Breast epithelium (tissue), 4 donors: ENCODE measurements at regions not wholly inside any gene's neighbourhood (a gene's known extent, or its start where the extent isn't known, plus 50 kb on each side); places are given as distances from the start of the nearest gene placed in this dataset.

Source experiments
- DNase-seq, 2 donors: peaks; one replicate each; pipeline ENCODE4 v3.0.0-alpha.2; 2019; ENCODE audit warnings: low spot score in 2 of 2
- H3K27ac ChIP-seq, 2 donors: fragments of 200-600 bp; sonication (generic) in 1 of 2; one replicate each; pipeline ENCODE4 v1.5.1; 2016 to 2019; ENCODE audit warnings: mild to moderate bottlenecking in 1 of 2
- H3K27me3 ChIP-seq, 2 donors: fragments of 200-600 bp; sonication (generic) in 1 of 2; one replicate each; pipeline versions ENCODE4 v1.5.1 to v1.6.0; 2017 to 2019; ENCODE audit warnings: control low read depth in 1 of 2, mild to moderate bottlenecking in 1 of 2
- H3K36me3 ChIP-seq: fragments of 200-600 bp; one replicate; pipeline ENCODE4 v1.5.1; 2019
- H3K4me1 ChIP-seq, 2 donors: fragments of 200-600 bp; sonication (generic); one replicate each; pipeline ENCODE4 v1.5.1; 2016 to 2019; ENCODE audit warnings: control low read depth in 1 of 2
- H3K4me3 ChIP-seq, 3 donors: fragments of 200-600 bp; sonication (generic); 1 replicate in 2 of 3; 2 replicates in 1 of 3; pipeline ENCODE4 v1.5.1; 2016 to 2019; ENCODE audit warnings: mild to moderate bottlenecking in 3 of 3, moderate library complexity in 2 of 3
- H3K9me3 ChIP-seq, 2 donors: fragments of 200-600 bp; sonication (generic) in 1 of 2; one replicate each; pipeline ENCODE4 v1.5.1; 2016 to 2019; ENCODE audit warnings: control low read depth in 1 of 2
- CTCF ChIP-seq, 3 donors: fragments of 450-650 bp; IDR thresholded peaks; one replicate each; pipeline ENCODE4 v1.5.1; 2016 to 2017; ENCODE audit warnings: antibody characterized with exemption in 3 of 3, mild to moderate bottlenecking in 3 of 3, moderate library complexity in 3 of 3
- POLR2A ChIP-seq: fragments of 450-650 bp; IDR thresholded peaks from one replicate; pipeline ENCODE4 v1.6.1; 2016; ENCODE audit warnings: antibody characterized with exemption, mild to moderate bottlenecking, moderate library complexity
- POLR2AphosphoS5 ChIP-seq, 3 donors: sonication (generic); formaldehyde crosslinking; IDR thresholded peaks; one replicate each; pipeline ENCODE4 v1.6.1; 2017; ENCODE audit warnings: antibody characterized with exemption in 3 of 3
- intact Hi-C: fragments of 100-400 bp; cut with DNase I; formaldehyde crosslinking; loops from one replicate; pipeline ENCODE4 v1.15.1; 2023; ENCODE audit warnings: low total_unique reads

DNA sequence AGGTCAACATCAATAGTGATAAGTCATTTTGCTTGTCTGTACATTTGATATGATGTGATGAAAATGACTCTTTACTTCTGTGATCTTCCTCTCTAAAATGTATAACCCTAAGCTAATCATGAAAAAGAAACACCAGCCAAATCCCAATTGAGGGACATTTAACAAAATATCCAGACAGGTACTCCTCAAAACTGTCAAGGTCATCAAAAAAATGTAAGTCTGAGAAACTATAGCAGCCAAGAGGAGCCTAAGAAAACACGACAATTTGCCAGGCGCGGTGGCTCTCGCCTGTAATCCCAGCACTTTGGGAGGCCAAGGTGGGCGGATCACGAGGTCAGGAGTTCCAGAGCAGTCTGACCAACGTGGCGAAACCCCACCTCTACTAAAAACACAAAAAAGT lies 708.5 kb upstream of the ID4 start:
- H3K4me1 ChIP-seq = no peaks in the 10 kb centered on the region
- H3K9me3 ChIP-seq = no peaks in the 10 kb centered on the region
- no peaks in the 10 kb centered on the region for H3K36me3 ChIP-seq
- no peak for TF ChIP-seq POLR2A
- no peak for TF ChIP-seq POLR2AphosphoS5 (IDR thresholded peaks at IDR 0.05)
- no peak for TF ChIP-seq CTCF (IDR thresholded peaks at IDR 0.05)
- DNase-seq = no peak
- no peak overlapping the region for H3K4me3 ChIP-seq
- intact Hi-C loops = no loop called here
- no peaks in the 10 kb centered on the region for H3K27me3 ChIP-seq
- H3K27ac ChIP-seq = no peak overlapping the region

DNA sequence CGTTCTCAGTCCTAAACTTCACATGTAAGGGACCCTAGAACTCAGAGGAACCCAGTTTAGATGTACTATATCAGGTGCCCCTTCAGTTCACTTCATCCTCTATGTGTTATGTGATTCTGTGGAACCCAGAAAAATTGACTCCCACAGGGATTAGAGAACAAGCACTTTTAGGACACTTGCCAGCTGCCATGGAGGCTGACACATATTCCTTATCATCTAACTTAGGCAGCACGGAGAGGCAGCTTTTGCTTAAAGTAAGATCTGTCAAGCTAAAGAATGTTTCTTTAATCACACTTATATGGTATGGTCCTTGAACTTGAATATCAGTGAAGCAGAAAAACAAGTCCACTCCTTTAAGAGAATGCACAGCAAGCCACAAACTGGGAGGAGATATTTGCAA lies 701.5 kb upstream of the ID4 start:
- H3K4me1 ChIP-seq = no peaks in the 10 kb centered on the region
- H3K36me3 ChIP-seq = no peaks in the 10 kb centered on the region
- DNase-seq = no peak
- no peaks in the 10 kb centered on the region for H3K27me3 ChIP-seq
- TF ChIP-seq POLR2AphosphoS5 (IDR thresholded peaks at IDR 0.05) = no peak
- no peak for TF ChIP-seq POLR2A
- no peak for TF ChIP-seq CTCF (IDR thresholded peaks at IDR 0.05)
- H3K27ac ChIP-seq = no peak overlapping the region
- H3K9me3 ChIP-seq = no peaks in the 10 kb centered on the region
- no peak overlapping the region for H3K4me3 ChIP-seq
- intact Hi-C loops = no loop called here

DNA sequence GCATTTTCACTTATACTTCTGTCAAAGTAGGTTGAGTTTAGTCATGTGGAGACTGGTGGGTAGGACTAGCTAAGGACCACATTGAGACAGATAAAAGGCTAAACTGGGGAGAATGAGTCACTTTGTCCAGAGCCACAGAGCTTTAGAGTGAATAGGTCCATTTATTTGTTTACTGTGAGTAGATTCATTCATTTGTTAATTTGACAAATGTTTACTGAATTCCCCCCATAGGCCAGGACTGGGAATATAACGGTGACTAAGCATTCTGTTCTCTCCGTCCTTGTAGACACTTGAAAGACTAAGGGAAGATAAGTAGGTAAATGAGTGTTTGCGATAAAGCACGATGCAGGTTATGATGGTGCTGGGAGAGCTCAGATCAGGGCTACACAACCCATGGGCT lies 699.7 kb upstream of the ID4 start:
- no peak for DNase-seq
- Histone ChIP-seq H3K27ac (no peak overlapping the region), H3K4me1 (no peaks in the 10 kb centered on the region), H3K27me3 (no peaks in the 10 kb centered on the region), H3K9me3 (no peaks in the 10 kb centered on the region), H3K36me3 (no peaks in the 10 kb centered on the region), H3K4me3 (no peak overlapping the region)
- intact Hi-C loops = no loop called here
- TF ChIP-seq POLR2A = no peak
- no peak for TF ChIP-seq POLR2AphosphoS5 (IDR thresholded peaks at IDR 0.05)
- TF ChIP-seq CTCF (IDR thresholded peaks at IDR 0.05) = no peak

GRCh38 chr6:19142275-19142674 lies 694.9 kb upstream of the ID4 start:
- DNase-seq = no peak
- Histone ChIP-seq H3K27ac (no peak overlapping the region), H3K36me3 (no peaks in the 10 kb centered on the region), H3K9me3 (no peaks in the 10 kb centered on the region), H3K4me3 (no peak overlapping the region), H3K4me1 (no peaks in the 10 kb centered on the region), H3K27me3 (no peaks in the 10 kb centered on the region)
- TF ChIP-seq CTCF (IDR thresholded peaks at IDR 0.05) = no peak
- TF ChIP-seq POLR2AphosphoS5 (IDR thresholded peaks at IDR 0.05) = no peak
- TF ChIP-seq POLR2A = no peak
- intact Hi-C loops = no loop called here

DNA sequence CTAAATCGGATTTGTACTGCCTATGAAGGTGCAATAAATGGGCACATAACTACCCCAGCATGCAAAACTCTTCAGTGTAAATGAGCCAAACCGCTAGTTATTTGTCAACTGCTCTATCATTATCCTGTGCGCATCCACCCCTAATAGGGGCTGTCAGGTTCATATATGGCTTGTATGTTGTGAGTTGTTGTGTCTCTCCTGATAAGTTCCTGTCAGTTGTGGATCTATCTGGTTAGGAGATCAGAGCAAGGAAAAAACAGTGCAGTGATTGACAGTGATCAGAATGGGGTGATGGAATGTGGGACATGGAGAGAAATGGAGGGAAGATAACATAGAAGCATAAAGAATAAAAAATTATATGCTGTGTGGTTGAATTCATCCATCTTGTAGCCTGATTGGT lies 686.9 kb upstream of the ID4 start:
- no peaks in the 10 kb centered on the region for H3K36me3 ChIP-seq
- intact Hi-C loops = no loop called here
- no peaks in the 10 kb centered on the region for H3K27me3 ChIP-seq
- TF ChIP-seq POLR2AphosphoS5 (IDR thresholded peaks at IDR 0.05) (no peak), POLR2A (no peak), CTCF (IDR thresholded peaks at IDR 0.05) (no peak)
- H3K27ac ChIP-seq = no peak overlapping the region
- no peaks in the 10 kb centered on the region for H3K9me3 ChIP-seq
- H3K4me3 ChIP-seq = no peak overlapping the region
- peaks cover 6 to 9% of the 10 kb centered on the region in 2 donors for H3K4me1 ChIP-seq
- DNase-seq = no peak
